COLO668 (cell line): ENCODE measurements at regions not wholly inside any gene's neighbourhood (a gene's known extent, or its start where the extent isn't known, plus 50 kb on each side); places are given as distances from the start of the nearest gene placed in this dataset.

ENCODE experiments used
- DNase-seq: peaks from one replicate; lab custom pipeline; 2025; ENCODE audit not compliant: unreplicated experiment; lab: John Stamatoyannopoulos, UW

DNA sequence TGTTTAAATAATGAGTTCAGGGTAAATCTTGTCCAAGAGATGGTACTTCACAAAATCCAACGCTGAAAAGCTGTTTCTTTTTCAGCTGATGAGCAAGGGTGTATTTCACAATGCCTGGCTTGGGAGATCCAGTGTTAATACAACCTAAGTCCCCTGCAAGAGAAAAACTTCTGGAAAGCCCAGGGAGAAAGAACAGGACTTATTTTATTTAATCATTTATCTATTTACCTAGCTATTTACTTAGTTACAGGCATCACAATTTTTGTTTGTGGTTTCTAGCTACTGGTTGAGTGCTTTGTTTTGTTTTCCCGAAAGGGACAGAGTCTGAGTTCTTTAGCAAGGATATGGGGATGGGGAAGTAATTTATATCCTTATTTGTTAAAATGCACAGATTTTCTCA lies 598.2 kb upstream of the SYT4 start:
- DNase-seq = no peak

- no peak for DNase-seq
Measured at GRCh38 chr18:43876286-43876685, 599.0 kb upstream of the SYT4 start.

DNA sequence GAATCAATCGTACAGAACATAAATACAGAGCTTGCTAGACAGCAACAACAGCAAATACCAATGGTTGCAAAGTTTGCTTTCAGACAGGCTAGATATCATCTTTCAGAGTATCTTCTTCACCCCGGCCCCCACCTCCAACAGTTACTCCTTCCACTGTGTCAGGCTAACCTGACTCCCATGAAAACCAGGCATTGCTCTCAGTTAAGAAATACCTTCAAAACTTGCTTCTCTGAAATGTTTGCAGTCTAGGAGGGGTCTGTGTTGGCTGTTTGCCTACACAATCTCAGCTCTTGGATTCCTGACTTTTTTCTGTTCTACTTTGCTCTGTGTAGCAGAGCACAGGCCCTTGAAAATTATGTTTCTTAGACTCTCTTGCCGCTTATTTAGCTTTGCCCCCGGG lies 599.5 kb upstream of the SYT4 start:
- DNase-seq = no peak

- no peak for DNase-seq
Measured at GRCh38 chr18:43877616-43878321, 600.5 kb upstream of the SYT4 start.

- no peak for DNase-seq
Measured at GRCh38 chr18:43879415-43879814, 602.1 kb upstream of the SYT4 start.

DNA sequence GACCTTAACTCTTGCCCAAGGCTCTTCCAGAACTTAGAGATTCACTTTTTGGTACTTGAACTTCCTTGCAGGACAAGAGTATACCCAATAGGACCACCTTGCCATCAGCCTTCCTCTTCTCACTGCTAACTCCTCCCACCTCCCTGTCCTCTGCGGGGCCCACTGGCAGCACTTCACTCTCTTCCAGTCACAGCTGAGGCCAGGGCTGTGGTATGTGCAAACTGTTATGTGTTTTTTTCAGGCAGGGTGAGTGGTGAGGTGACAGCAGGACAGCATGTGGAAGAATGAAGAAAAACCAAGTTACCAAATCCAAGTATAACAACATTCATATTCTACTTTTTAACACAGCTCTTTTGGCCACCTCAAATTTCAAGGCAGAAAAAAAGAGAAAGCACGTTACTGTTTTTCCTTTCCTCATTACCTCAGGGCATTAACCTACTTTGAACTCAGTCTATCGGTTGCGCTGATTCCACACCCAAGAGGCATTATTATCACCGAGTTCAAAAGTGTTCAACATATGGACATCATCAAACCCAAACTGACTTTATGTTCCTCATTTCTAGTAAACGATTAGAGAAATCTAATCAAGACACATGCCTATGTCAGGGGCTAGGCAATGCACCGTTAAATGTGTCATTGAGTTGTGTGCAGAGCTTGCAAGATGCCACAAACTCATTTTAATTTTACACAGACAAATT lies 605.2 kb upstream of the SYT4 start:
- no peak for DNase-seq

DNA sequence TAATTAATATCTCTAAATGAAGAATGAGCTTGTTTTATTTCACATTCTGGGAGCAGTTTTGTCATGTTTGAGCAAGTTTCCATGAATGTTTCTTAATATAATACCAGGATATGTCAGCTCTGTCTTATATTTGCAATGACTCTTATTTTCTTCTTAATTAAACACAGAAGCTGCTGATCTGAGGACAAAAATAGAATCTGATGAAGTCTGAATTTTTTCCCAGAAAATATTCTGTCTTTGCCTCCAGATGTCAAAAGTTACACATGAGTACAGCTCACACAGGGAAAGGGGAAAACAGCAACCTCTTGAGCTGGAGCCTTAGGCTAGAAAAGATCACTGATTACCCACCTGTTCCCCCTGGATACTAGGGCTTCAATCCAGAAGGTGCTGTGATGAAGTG lies 606.6 kb upstream of the SYT4 start:
- DNase-seq = no peak

- DNase-seq = no peak
Measured at GRCh38 chr18:43886341-43886740, 609.1 kb upstream of the SYT4 start.

- DNase-seq = no peak
Measured at GRCh38 chr18:43887491-43887890, 610.2 kb upstream of the SYT4 start.

DNA sequence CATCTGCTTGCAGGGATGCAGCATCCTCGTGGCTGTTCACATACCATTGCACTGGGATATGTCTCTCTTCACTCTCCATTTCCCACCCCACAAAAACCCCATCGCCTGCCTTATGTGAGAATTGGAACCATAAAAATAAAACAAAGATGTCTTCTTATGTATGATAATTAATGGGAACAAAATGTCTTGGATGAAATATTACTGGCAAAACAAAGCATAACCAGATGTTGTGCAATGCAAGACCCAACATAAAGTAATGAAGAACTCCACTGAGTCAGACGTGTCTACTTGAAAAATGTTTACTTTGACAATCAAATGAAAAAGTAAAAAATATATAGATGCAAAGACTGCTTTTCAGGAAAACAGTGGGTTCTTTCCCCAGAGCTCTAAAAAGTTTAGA lies 611.3 kb upstream of the SYT4 start:
- no peak for DNase-seq

- DNase-seq = no peak
Measured at GRCh38 chr18:43893001-43893637, 615.8 kb upstream of the SYT4 start.

DNA sequence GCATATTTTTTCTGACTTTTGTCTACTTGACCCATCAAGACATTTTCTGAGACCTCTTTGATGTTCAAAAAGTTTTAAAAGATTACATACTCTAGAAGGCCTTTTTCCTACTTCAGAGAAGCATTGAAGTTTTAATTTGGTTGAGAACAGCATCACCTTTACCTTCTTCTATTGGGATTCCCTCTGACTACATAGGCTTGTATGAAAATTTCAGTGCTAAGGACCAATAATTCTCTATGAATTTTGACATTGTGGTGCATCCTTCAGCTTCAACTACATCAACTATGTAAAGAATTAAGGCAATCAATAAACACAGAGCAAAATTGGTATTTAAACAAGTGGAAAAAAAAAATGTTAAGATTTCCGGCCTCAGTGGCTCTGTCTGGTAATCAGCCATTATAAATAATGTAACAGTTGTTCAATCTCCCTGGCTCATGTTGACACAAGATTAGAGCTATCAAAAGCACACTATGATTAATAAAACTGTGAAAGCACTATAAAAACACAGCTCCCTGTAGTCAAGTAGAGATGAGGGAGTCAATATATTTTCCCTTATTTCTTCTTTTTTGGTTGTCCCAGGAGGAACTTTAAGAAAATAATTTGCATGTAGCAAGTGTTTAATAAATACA lies 627.0 kb upstream of the SYT4 start:
- DNase-seq = no peak

DNA sequence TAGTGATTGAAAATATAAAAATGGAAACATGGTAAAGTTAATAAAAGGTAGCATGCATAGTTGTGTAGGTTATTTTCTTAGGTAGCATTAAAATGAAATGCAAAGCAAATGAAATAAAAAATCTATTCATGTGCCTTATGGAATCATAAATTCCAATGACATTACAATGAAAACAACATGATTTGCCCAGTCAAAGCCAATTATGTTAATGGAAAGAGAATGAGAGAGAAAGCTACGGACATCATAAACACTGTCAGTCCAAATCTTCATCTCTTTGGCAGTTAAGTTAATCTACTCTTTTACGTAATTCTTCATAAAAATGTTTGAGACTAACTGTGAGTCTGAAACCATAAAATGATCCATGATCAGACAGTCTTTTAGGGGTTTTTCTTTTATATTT lies 636.7 kb upstream of the SYT4 start:
- DNase-seq = no peak

- DNase-seq = no peak
Measured at GRCh38 chr18:43916984-43917383, 639.7 kb upstream of the SYT4 start.

- no peak for DNase-seq
Measured at GRCh38 chr18:43917520-43917919, 640.2 kb upstream of the SYT4 start.

DNA sequence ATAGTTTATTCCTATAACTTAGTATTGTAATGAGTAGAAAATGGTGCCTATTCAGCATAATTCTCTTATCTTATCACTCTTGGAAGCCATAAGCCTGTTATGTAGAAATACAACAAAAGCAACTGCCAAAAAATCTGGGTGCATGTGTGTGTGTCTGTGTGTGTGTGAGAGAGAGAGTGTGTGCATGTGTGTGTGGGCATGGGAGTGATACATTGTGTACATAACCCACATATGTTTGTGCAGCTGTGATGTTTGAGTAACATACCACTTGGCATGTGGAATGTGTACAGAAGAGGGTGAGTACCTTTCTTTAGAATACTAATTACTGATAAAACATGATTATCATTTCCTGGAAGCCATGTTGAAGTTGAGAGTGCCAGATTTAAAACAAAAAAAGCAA lies 642.3 kb upstream of the SYT4 start:
- peak; percentile 44 for DNase-seq

- no peak for DNase-seq
Measured at GRCh38 chr18:43931439-43931838, 654.1 kb upstream of the SYT4 start.

- DNase-seq = peak; percentile 24
Measured at GRCh38 chr18:43932140-43932539, 654.9 kb upstream of the SYT4 start.

GRCh38 chr18:43933177-43933576 lies 655.9 kb upstream of the SYT4 start:
- DNase-seq = no peak

- no peak for DNase-seq
Measured at GRCh38 chr18:43934322-43934721, 657.0 kb upstream of the SYT4 start.

GRCh38 chr18:43934781-43935471 lies 657.6 kb upstream of the SYT4 start:
- DNase-seq = no peak
